ENCODE measurements at regions not wholly inside any gene's neighbourhood (a gene's known extent, or its start where the extent isn't known, plus 50 kb on each side); places are given as distances from the start of the nearest gene placed in this dataset.

- no peak for DNase-seq
- Mint-ChIP-seq H3K9me3 (no peaks in the 10 kb centered on the region), H3K36me3 (no peaks in the 10 kb centered on the region), H3K4me3 (no peak overlapping the region), H3K27me3 (peaks cover 0 to 12% (median 5%) of the 10 kb centered on the region in 5 donors), H3K4me1 (peaks cover 0 to 2% (median 0%) of the 10 kb centered on the region in 7 donors), H3K27ac (no peak overlapping the region)
- Histone ChIP-seq H3K36me3 (ENCODE audit: control insufficient read depth in 2 of 3, insufficient read depth in 3 of 3, low read length in 3 of 3) (no peaks in the 10 kb centered on the region), H3K9me3 (ENCODE audit: control insufficient read depth in 2 of 3, low read length in 3 of 3) (no peaks in the 10 kb centered on the region), H3K27ac (ENCODE audit: low read depth, low read length) (no peak overlapping the region), H3K4me3 (ENCODE audit: low read length) (no peak overlapping the region), H3K27me3 (ENCODE audit: control insufficient read depth in 2 of 2, insufficient read depth in 2 of 2, low read length in 2 of 2) (no peaks in the 10 kb centered on the region), H3K4me1 (ENCODE audit: control insufficient read depth in 2 of 2, insufficient read depth in 2 of 2, low read length in 2 of 2) (no peaks in the 10 kb centered on the region)
- intact Hi-C loops (cut with micrococcal nuclease), result no loop called here
- POLR2A ChIA-PET, result no interaction called here
- ATAC-seq, result no peak
- CTCF ChIA-PET, result no interaction called here
Measured at GRCh38 chr10:78916227-78916626, 152.5 kb upstream of the ZMIZ1 start.

GRCh38 chr10:78919181-78919966 is 149.4 kb upstream of the ZMIZ1 start:
- no peaks in the 10 kb centered on the region for H3K4me1 Mint-ChIP-seq
- Histone ChIP-seq H3K36me3 (ENCODE audit: control insufficient read depth in 2 of 3, insufficient read depth in 3 of 3, low read length in 3 of 3) (no peaks in the 10 kb centered on the region), H3K9me3 (ENCODE audit: control insufficient read depth in 2 of 3, low read length in 3 of 3) (no peaks in the 10 kb centered on the region), H3K4me3 (ENCODE audit: low read length) (no peak overlapping the region), H3K4me1 (ENCODE audit: control insufficient read depth in 2 of 2, insufficient read depth in 2 of 2, low read length in 2 of 2) (no peaks in the 10 kb centered on the region), H3K27me3 (ENCODE audit: control insufficient read depth in 2 of 2, insufficient read depth in 2 of 2, low read length in 2 of 2) (peaks cover 0 to 2% of the 10 kb centered on the region in 2 donors), H3K27ac (ENCODE audit: low read depth, low read length) (no peak overlapping the region)
- H3K27me3 Mint-ChIP-seq, result peaks cover 0 to 12% (median 5%) of the 10 kb centered on the region in 5 donors
- H3K36me3 Mint-ChIP-seq, result no peaks in the 10 kb centered on the region
- H3K4me3 Mint-ChIP-seq, result no peak overlapping the region
- DNase-seq (no peak), ATAC-seq (no peak)
- intact Hi-C loops (cut with micrococcal nuclease), result no loop called here
- CTCF ChIA-PET, result no interaction called here
- POLR2A ChIA-PET, result no interaction called here
- no peaks in the 10 kb centered on the region for H3K9me3 Mint-ChIP-seq
- H3K27ac Mint-ChIP-seq, result no peak overlapping the region

DNA sequence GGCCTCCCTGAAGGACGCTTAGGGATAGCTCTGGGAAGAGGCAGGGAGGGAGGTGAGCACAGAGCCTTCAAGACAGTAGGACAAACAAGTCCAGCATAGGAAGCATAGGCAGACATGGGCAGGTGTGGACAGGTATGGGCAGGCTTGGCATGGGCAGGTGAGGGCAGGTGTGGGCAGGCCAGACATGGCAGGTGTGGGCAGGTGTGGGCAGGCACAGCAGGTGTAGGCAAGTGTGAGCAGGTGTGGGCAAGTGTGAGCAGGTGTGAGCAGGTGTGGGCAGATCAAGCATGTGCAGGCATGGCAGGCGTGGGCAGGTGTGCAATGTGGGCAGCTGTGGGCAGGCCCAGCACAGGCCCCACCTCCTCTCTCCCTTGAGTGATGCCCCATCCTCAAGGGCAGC is 148.8 kb upstream of the ZMIZ1 start:
- no peak overlapping the region for H3K27ac ChIP-seq (ENCODE audit: low read depth, low read length)
- Mint-ChIP-seq H3K27ac (no peak overlapping the region), H3K9me3 (no peaks in the 10 kb centered on the region), H3K27me3 (peaks cover 0 to 12% (median 5%) of the 10 kb centered on the region in 5 donors), H3K4me3 (no peak overlapping the region), H3K4me1 (no peaks in the 10 kb centered on the region), H3K36me3 (no peaks in the 10 kb centered on the region)
- POLR2A ChIA-PET, result no interaction called here
- intact Hi-C loops (cut with micrococcal nuclease), result no loop called here
- CTCF ChIA-PET, result no interaction called here
- no peaks in the 10 kb centered on the region for H3K9me3 ChIP-seq (ENCODE audit: control insufficient read depth in 2 of 3, low read length in 3 of 3)
- peaks cover 0 to 2% of the 10 kb centered on the region in 2 donors for H3K27me3 ChIP-seq (ENCODE audit: control insufficient read depth in 2 of 2, insufficient read depth in 2 of 2, low read length in 2 of 2)
- no peak overlapping the region for H3K4me3 ChIP-seq (ENCODE audit: low read length)
- ATAC-seq (no peak), DNase-seq (no peak)
- H3K36me3 ChIP-seq (ENCODE audit: control insufficient read depth in 2 of 3, insufficient read depth in 3 of 3, low read length in 3 of 3), result no peaks in the 10 kb centered on the region
- H3K4me1 ChIP-seq (ENCODE audit: control insufficient read depth in 2 of 2, insufficient read depth in 2 of 2, low read length in 2 of 2), result no peaks in the 10 kb centered on the region

GRCh38 chr10:78921895-78922294 is 146.9 kb upstream of the ZMIZ1 start:
- intact Hi-C loops (cut with micrococcal nuclease), result no loop called here
- Mint-ChIP-seq H3K9me3 (no peaks in the 10 kb centered on the region), H3K4me3 (no peak overlapping the region), H3K36me3 (no peaks in the 10 kb centered on the region), H3K27me3 (peaks cover 0 to 12% (median 5%) of the 10 kb centered on the region in 5 donors), H3K4me1 (no peaks in the 10 kb centered on the region), H3K27ac (no peak overlapping the region)
- ChIA-PET CTCF (no interaction called here), POLR2A (no interaction called here)
- no peaks in the 10 kb centered on the region for H3K4me1 ChIP-seq (ENCODE audit: control insufficient read depth in 2 of 2, insufficient read depth in 2 of 2, low read length in 2 of 2)
- H3K27me3 ChIP-seq (ENCODE audit: control insufficient read depth in 2 of 2, insufficient read depth in 2 of 2, low read length in 2 of 2), result peaks cover 0 to 2% of the 10 kb centered on the region in 2 donors
- no peak overlapping the region for H3K4me3 ChIP-seq (ENCODE audit: low read length)
- no peaks in the 10 kb centered on the region for H3K9me3 ChIP-seq (ENCODE audit: control insufficient read depth in 2 of 3, low read length in 3 of 3)
- no peak for DNase-seq
- ATAC-seq, result no peak
- H3K27ac ChIP-seq (ENCODE audit: low read depth, low read length), result no peak overlapping the region
- H3K36me3 ChIP-seq (ENCODE audit: control insufficient read depth in 2 of 3, insufficient read depth in 3 of 3, low read length in 3 of 3), result no peaks in the 10 kb centered on the region

DNA sequence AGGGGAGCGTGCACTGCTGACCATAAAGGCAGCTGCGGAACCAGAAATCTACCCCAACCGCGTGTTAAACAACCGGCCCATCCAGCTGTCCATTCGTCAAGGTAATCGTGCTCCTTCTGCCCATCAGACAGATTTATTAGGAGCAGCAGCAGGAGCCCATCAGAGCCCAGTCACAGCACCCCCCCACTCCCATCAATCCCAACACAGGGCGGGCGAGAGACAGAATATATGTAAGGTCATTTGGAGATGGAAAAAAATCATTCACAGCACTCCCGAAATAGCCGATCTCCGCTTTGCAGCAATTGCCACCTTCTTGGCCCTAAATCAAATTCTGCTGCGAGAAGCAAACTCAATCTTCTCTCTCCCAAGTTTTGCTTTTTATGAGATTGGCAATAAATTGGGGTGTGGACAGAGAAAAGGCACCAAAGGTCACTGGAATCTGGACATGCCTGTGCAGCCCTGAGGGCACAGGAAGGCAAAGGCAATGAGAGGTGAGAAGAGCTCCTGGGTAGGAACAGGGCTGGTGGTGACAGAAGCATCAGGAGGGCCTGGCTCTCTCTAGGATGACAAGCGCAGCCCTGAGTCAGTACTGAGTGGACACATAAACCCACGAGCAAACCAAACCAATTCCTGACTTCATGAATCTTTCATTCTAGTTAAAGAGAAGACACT is 145.0 kb upstream of the ZMIZ1 start:
- intact Hi-C loops (cut with micrococcal nuclease), result no loop called here
- H3K27ac Mint-ChIP-seq, result no peak overlapping the region

DNA sequence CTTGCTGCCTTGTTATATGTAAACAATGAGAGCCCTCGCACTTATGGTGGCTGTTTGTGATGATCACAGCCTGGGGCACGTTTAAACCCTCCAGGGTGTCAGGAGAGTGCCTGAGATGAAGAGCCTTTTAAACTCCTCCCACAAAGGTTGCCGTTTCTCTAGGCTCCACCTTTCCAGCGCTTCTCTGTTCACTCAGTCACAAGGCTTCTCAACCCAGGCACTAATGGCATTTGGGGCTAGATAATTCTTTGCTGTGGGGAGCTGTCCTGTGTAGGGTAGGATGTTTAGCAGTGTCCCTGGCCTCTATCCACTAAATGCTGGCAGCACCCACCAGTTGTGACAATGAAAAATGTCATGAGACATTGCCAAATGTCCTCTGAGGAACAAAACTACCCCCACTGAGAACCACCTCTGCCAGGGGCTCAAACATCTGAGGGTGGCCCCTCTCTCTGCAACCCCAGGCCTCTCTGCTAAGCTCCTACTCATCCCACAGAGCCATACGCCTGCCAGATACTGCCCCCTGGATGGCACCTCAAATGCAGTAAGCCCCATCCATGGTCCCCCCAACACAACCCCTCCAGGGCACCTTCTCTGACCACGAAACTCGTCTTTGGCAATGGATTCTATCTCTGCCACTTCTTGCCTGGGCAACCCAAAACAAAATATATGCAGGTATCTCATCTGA is 144.3 kb upstream of the ZMIZ1 start:
- H3K27ac Mint-ChIP-seq, result no peak overlapping the region
- no peak for ATAC-seq
- CTCF ChIA-PET, result no interaction called here

More for the DNA sequence above, 145.0 kb upstream of the ZMIZ1 start:
- no peaks in the 10 kb centered on the region for H3K36me3 ChIP-seq (ENCODE audit: control insufficient read depth in 2 of 3, insufficient read depth in 3 of 3, low read length in 3 of 3)
- Mint-ChIP-seq H3K27me3 (peaks cover 0 to 5% (median 4%) of the 10 kb centered on the region in 5 donors), H3K9me3 (no peaks in the 10 kb centered on the region), H3K36me3 (no peaks in the 10 kb centered on the region), H3K4me1 (no peaks in the 10 kb centered on the region), H3K4me3 (no peak overlapping the region)
- H3K4me1 ChIP-seq (ENCODE audit: control insufficient read depth in 2 of 2, insufficient read depth in 2 of 2, low read length in 2 of 2), result no peaks in the 10 kb centered on the region
- no peaks in the 10 kb centered on the region for H3K9me3 ChIP-seq (ENCODE audit: control insufficient read depth in 2 of 3, low read length in 3 of 3)
- ChIA-PET CTCF (no interaction called here), POLR2A (no interaction called here)
- DNase-seq (no peak), ATAC-seq (no peak)
- H3K27me3 ChIP-seq (ENCODE audit: control insufficient read depth in 2 of 2, insufficient read depth in 2 of 2, low read length in 2 of 2), result peaks cover 0 to 2% of the 10 kb centered on the region in 2 donors
- no peak overlapping the region for H3K27ac ChIP-seq (ENCODE audit: low read depth, low read length)
- no peak overlapping the region for H3K4me3 ChIP-seq (ENCODE audit: low read length)

More for the DNA sequence above, 144.3 kb upstream of the ZMIZ1 start:
- H3K9me3 Mint-ChIP-seq, result no peaks in the 10 kb centered on the region
- H3K4me1 ChIP-seq (ENCODE audit: control insufficient read depth in 2 of 2, insufficient read depth in 2 of 2, low read length in 2 of 2), result no peaks in the 10 kb centered on the region
- peaks cover 0 to 5% (median 4%) of the 10 kb centered on the region in 5 donors for H3K27me3 Mint-ChIP-seq
- H3K4me3 Mint-ChIP-seq, result no peak overlapping the region
- H3K4me1 Mint-ChIP-seq, result no peaks in the 10 kb centered on the region
- H3K9me3 ChIP-seq (ENCODE audit: control insufficient read depth in 2 of 3, low read length in 3 of 3), result no peaks in the 10 kb centered on the region
- H3K27ac ChIP-seq (ENCODE audit: low read depth, low read length), result no peak overlapping the region
- DNase-seq, result no peak
- POLR2A ChIA-PET, result no interaction called here
- H3K27me3 ChIP-seq (ENCODE audit: control insufficient read depth in 2 of 2, insufficient read depth in 2 of 2, low read length in 2 of 2), result peaks cover 0 to 2% of the 10 kb centered on the region in 2 donors
- intact Hi-C loops (cut with micrococcal nuclease), result no loop called here
- no peaks in the 10 kb centered on the region for H3K36me3 ChIP-seq (ENCODE audit: control insufficient read depth in 2 of 3, insufficient read depth in 3 of 3, low read length in 3 of 3)
- H3K36me3 Mint-ChIP-seq, result no peaks in the 10 kb centered on the region
- no peak overlapping the region for H3K4me3 ChIP-seq (ENCODE audit: low read length)

Measured in naive thymus-derived CD4-positive, alpha-beta T cell (primary cell).